ENCODE measurements at regions not wholly inside any gene's neighbourhood (a gene's known extent, or its start where the extent isn't known, plus 50 kb on each side); places are given as distances from the start of the nearest gene placed in this dataset.

DNA sequence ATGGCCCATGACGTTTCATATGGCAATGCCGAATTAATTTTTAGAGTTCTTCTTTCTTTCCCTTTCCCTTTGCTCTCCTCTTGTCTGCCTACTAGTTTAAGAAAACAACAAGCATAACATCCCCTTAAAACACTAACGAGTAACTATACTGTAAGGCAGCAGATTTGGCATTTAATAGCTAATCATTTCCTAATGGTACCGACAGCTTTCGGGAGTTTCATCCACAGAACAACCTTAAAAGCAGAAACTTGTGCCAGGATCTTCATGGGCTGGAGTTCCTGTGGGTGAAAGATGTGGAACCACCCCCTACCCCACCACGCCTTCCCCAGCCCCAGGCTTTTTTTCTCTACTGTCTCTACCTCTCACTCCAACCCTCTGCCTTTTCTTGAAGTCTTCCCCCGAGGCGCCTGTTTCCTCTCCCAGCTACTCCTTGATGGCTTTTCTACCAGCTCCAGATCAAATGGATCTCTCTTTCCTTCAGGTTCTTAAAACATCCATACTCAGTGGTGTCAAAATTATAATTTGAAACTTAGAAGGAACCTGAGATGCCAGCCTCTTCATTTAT lies 319.5 kb downstream of the PIK3R1 start:
- H3K9me3 ChIP-seq (ENCODE audit: low read depth) = no peaks in the 10 kb centered on the region
- no peak for DNase-seq (ENCODE audit: low read depth in 1 of 2, low spot score in 1 of 2)
- H3K4me1 ChIP-seq (ENCODE audit: low read depth) = no peaks in the 10 kb centered on the region
- H3K36me3 ChIP-seq = no peaks in the 10 kb centered on the region
- no peaks in the 10 kb centered on the region for H3K27me3 ChIP-seq
- no peak overlapping the region for H3K4me3 ChIP-seq
- H3K27ac ChIP-seq = no peak overlapping the region
- TF ChIP-seq, protein P1, sequence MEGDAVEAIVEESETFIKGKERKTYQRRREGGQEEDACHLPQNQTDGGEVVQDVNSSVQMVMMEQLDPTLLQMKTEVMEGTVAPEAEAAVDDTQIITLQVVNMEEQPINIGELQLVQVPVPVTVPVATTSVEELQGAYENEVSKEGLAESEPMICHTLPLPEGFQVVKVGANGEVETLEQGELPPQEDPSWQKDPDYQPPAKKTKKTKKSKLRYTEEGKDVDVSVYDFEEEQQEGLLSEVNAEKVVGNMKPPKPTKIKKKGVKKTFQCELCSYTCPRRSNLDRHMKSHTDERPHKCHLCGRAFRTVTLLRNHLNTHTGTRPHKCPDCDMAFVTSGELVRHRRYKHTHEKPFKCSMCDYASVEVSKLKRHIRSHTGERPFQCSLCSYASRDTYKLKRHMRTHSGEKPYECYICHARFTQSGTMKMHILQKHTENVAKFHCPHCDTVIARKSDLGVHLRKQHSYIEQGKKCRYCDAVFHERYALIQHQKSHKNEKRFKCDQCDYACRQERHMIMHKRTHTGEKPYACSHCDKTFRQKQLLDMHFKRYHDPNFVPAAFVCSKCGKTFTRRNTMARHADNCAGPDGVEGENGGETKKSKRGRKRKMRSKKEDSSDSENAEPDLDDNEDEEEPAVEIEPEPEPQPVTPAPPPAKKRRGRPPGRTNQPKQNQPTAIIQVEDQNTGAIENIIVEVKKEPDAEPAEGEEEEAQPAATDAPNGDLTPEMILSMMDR (IDR thresholded peaks at IDR 0.05; ENCODE audit: low read depth, low read length) = no peak

DNA sequence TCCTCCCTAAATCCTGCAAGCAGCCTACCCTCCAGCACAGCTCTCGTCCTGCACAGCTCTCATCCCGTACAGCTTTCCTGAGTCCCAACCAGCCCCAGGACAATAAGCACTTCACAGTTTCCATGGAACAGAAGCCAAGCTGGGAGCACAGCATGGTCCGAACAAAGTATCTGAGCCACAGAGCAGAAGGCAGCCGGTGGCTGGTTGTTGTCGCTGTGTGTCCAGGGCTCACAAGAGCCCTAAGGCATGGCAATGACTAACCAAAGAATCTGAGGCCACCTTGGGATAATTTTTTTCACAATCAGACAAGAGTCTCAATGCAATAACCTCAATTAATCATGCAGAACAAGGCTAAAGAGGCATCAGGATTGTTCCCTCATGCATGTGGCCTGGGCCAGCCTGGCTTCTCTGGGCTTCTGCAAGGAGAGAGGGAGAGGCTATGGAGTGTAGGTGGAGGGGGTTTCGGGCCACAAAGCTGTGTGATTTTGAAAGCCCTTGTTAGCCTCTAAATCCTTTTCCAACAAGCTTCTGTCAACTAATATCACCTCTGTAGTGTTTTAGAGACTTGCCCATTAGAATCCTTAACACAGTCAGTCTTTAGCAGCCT lies 323.4 kb downstream of the PIK3R1 start:
- TF ChIP-seq, protein P1 (IDR thresholded peaks at IDR 0.05; ENCODE audit: low read depth, low read length) = no peak
- no peaks in the 10 kb centered on the region for H3K27me3 ChIP-seq
- no peaks in the 10 kb centered on the region for H3K9me3 ChIP-seq (ENCODE audit: low read depth)
- no peak overlapping the region for H3K4me3 ChIP-seq
- no peaks in the 10 kb centered on the region for H3K4me1 ChIP-seq (ENCODE audit: low read depth)
- DNase-seq (ENCODE audit: low read depth in 1 of 2, low spot score in 1 of 2) = no peak
- no peak overlapping the region for H3K27ac ChIP-seq
- H3K36me3 ChIP-seq = no peaks in the 10 kb centered on the region

DNA sequence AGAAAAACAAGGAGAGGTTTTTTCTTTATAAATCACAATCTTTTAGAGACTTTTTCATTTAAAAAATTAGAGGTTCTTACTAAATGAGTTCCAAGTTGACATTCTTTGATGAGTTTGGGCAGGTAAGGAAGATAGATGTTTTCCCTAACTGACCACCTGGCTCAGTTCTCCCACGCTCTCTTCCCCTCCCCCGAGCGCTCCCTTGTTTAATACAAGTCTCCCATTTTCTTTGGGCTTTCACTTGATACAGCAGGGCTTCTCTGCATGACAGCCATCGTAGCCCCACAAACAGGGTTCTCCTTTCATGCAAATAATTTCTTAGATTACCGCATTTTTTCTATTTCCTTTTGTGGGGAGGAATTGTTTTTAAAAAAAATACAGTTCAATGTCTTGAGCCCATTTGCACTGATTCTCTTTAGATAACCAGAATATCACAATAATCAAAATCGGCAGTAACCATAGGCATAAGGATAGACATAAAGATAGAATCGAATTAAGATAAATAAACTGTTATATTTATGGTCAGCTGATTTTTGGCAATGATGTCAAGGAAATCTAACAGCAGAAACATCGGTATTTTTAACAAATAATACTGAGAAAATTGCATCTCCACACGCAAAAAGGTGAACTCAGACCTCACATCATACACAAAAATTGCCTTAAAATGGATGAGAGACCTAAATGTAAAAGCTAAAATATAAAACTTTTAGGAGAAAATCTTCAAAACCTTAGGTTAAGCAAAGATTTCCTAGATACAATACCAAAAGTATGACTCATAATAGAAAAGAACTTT lies 325.4 kb downstream of the PIK3R1 start:
- Histone ChIP-seq H3K27me3 (no peaks in the 10 kb centered on the region), H3K4me1 (ENCODE audit: low read depth) (no peaks in the 10 kb centered on the region), H3K4me3 (no peak overlapping the region), H3K27ac (no peak overlapping the region), H3K36me3 (no peaks in the 10 kb centered on the region), H3K9me3 (ENCODE audit: low read depth) (no peaks in the 10 kb centered on the region)
- no peak for DNase-seq (ENCODE audit: low read depth in 1 of 2, low spot score in 1 of 2)
- TF ChIP-seq, protein P1 (IDR thresholded peaks at IDR 0.05; ENCODE audit: low read depth, low read length) = no peak

DNA sequence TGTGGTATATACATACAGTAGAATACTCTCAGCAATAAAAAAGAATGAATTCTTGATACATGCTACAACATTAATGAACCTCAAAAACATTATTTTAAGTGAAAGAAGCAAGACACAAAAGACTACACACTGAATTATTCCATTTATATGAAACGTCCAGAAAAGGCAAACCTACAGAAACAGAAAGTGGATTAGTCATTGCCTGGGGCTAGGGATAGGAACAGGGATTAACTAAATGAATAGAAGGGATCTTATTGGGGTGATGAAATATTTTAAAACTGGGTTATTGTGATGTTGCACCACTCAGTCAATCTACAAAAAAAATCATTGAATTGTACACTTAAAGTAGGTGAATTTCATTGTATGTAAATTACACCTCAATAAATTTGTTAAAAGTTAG lies 326.7 kb downstream of the PIK3R1 start:
- TF ChIP-seq, protein P1 (IDR thresholded peaks at IDR 0.05; ENCODE audit: low read depth, low read length) = no peak
- no peaks in the 10 kb centered on the region for H3K4me1 ChIP-seq (ENCODE audit: low read depth)
- H3K27me3 ChIP-seq = no peaks in the 10 kb centered on the region
- H3K36me3 ChIP-seq = no peaks in the 10 kb centered on the region
- H3K27ac ChIP-seq = no peak overlapping the region
- no peaks in the 10 kb centered on the region for H3K9me3 ChIP-seq (ENCODE audit: low read depth)
- H3K4me3 ChIP-seq = no peak overlapping the region
- DNase-seq (ENCODE audit: low read depth in 1 of 2, low spot score in 1 of 2) = no peak

DNA sequence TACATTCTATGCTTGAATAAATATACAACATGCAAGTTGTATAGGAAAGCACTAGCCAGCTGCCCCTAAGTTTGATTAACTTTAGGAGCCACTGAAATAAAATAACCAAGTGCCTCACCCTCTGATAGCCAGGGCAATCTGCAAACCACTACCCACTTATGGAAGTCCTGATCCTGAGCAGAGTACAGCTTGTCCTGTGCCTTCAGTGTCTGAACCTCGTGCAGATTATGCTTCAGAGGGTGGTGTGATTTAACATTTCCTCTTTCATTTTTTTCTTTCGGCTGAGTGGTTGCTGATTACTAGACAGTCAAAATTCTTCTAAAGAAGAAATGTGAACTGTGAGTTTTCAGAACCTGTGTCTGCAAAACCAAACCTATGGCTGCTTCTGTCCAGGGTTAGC lies 327.7 kb downstream of the PIK3R1 start:
- H3K27me3 ChIP-seq = no peaks in the 10 kb centered on the region
- TF ChIP-seq, protein P1 (IDR thresholded peaks at IDR 0.05; ENCODE audit: low read depth, low read length) = no peak
- no peak overlapping the region for H3K4me3 ChIP-seq
- H3K27ac ChIP-seq = no peak overlapping the region
- no peaks in the 10 kb centered on the region for H3K36me3 ChIP-seq
- peak in 1 of 2 donors; percentile 29 for DNase-seq (ENCODE audit: low read depth in 1 of 2, low spot score in 1 of 2)
- H3K9me3 ChIP-seq (ENCODE audit: low read depth) = no peaks in the 10 kb centered on the region
- no peaks in the 10 kb centered on the region for H3K4me1 ChIP-seq (ENCODE audit: low read depth)

Measured in cardiac muscle cell (in vitro differentiated cells and primary cell).